Astrocyte of the cerebellum (primary cell): ENCODE measurements at regions not wholly inside any gene's neighbourhood (a gene's known extent, or its start where the extent isn't known, plus 50 kb on each side); places are given as distances from the start of the nearest gene placed in this dataset.

Experiments
- DNase-seq: peaks from one replicate; pipeline ENCODE4 v3.0.0-alpha.2; 2011; ENCODE audit warnings: low read depth
- H3K4me3 ChIP-seq: 2 replicates; pipeline ENCODE4 v1.5.1; 2011; ENCODE audit warnings: mild to moderate bottlenecking, low read depth, low read length, moderate library complexity
- CTCF ChIP-seq: IDR thresholded peaks from 2 replicates; pipeline ENCODE4 v1.5.1; 2012; ENCODE audit warnings: low read length, low read depth, moderate library complexity, mild to moderate bottlenecking; ENCODE audit errors: missing control alignments
- in situ Hi-C: cut with HindIII; loops from 2 replicates; pipeline ENCODE4 v1.10.0; 2017; ENCODE audit warnings: low sequenced_read_pairs

GRCh38 chr18:46302528-46303485 is 198.6 kb downstream of the HAUS1 start:
- no peak for DNase-seq
- peak overlapping the region; percentile 10 for H3K4me3 ChIP-seq
- in situ Hi-C loops, result no loop called here
- no peak for TF ChIP-seq CTCF

GRCh38 chr18:46310258-46310657 is 206.1 kb downstream of the HAUS1 start:
- in situ Hi-C loops, result no loop called here
- no peak for DNase-seq
- no peak for TF ChIP-seq CTCF
- H3K4me3 ChIP-seq, result no peak overlapping the region

- in situ Hi-C loops, result no loop called here
- H3K4me3 ChIP-seq, result no peak overlapping the region
- no peak for DNase-seq
- TF ChIP-seq CTCF, result no peak
These were observed 206.6 kb downstream of the HAUS1 start for GRCh38 chr18:46310675-46311345.

GRCh38 chr18:46311491-46311890 is 207.3 kb downstream of the HAUS1 start:
- in situ Hi-C loops, result no loop called here

GRCh38 chr18:46312221-46312620 is 208.0 kb downstream of the HAUS1 start:
- no peak for TF ChIP-seq CTCF
- in situ Hi-C loops, result no loop called here
- no peak overlapping the region for H3K4me3 ChIP-seq
- no peak for DNase-seq

More at GRCh38 chr18:46311491-46311890, 207.3 kb downstream of the HAUS1 start:
- DNase-seq, result no peak
- no peak overlapping the region for H3K4me3 ChIP-seq
- no peak for TF ChIP-seq CTCF

- H3K4me3 ChIP-seq, result no peak overlapping the region
- in situ Hi-C loops, result no loop called here
- DNase-seq, result no peak
- TF ChIP-seq CTCF, result no peak
These were observed 209.3 kb downstream of the HAUS1 start for GRCh38 chr18:46313521-46313920.
